Calu3 (cell line): ENCODE measurements at regions not wholly inside any gene's neighbourhood (a gene's known extent, or its start where the extent isn't known, plus 50 kb on each side); places are given as distances from the start of the nearest gene placed in this dataset.

Source experiments
- BruUV-seq: library from RNA; stranded (reverse); fragments of 400-500 nt; replicated peaks from 2 replicates; lab custom pipeline; 2021; lab: Mats Ljungman, UMichigan
- CTCF ChIA-PET: fragments of 300-600 bp; sonication (Branson Sonifier 250); formaldehyde crosslinking; loops from one replicate; lab custom pipeline; 2022; ENCODE audit warnings: antibody characterized with exemption; lab: Charles Lee
- DNase-seq: peaks from one replicate; pipeline ENCODE4 v3.0.0; 2022
- H3K27ac Mint-ChIP-seq: one replicate; pipeline ENCODE4 v1.8.0; 2022; ENCODE audit warnings: mixed read lengths; ENCODE audit not compliant: unreplicated experiment
- H3K27me3 Mint-ChIP-seq: one replicate; pipeline ENCODE4 v1.8.0; 2022; ENCODE audit warnings: mixed read lengths; ENCODE audit not compliant: unreplicated experiment
- H3K36me3 Mint-ChIP-seq: one replicate; pipeline ENCODE4 v1.8.0; 2022; ENCODE audit warnings: mild to moderate bottlenecking, moderate library complexity, mixed read lengths; ENCODE audit not compliant: insufficient read depth, unreplicated experiment
- H3K4me1 Mint-ChIP-seq: one replicate; pipeline ENCODE4 v1.8.0; 2022; ENCODE audit warnings: mild to moderate bottlenecking, low read depth, mixed read lengths; ENCODE audit not compliant: unreplicated experiment
- H3K4me3 Mint-ChIP-seq: one replicate; pipeline ENCODE4 v1.8.0; 2022; ENCODE audit warnings: mild to moderate bottlenecking, low read depth, moderate library complexity, mixed read lengths; ENCODE audit not compliant: unreplicated experiment
- H3K9me3 Mint-ChIP-seq: one replicate; pipeline ENCODE4 v1.8.0; 2022; ENCODE audit warnings: low read depth, mixed read lengths; ENCODE audit not compliant: unreplicated experiment
- intact Hi-C: fragments of 100-400 bp; cut with micrococcal nuclease; formaldehyde crosslinking; loops from one replicate; pipeline ENCODE4 v1.10.0; 2022; ENCODE audit not compliant: unreplicated experiment
- TF ChIP-seq, protein P1 (sequence below): fragments of 200-600 bp; IDR thresholded peaks from one replicate; pipeline ENCODE4 v1.8.0; 2022; ENCODE audit warnings: antibody characterized with exemption; ENCODE audit not compliant: unreplicated experiment

DNA sequence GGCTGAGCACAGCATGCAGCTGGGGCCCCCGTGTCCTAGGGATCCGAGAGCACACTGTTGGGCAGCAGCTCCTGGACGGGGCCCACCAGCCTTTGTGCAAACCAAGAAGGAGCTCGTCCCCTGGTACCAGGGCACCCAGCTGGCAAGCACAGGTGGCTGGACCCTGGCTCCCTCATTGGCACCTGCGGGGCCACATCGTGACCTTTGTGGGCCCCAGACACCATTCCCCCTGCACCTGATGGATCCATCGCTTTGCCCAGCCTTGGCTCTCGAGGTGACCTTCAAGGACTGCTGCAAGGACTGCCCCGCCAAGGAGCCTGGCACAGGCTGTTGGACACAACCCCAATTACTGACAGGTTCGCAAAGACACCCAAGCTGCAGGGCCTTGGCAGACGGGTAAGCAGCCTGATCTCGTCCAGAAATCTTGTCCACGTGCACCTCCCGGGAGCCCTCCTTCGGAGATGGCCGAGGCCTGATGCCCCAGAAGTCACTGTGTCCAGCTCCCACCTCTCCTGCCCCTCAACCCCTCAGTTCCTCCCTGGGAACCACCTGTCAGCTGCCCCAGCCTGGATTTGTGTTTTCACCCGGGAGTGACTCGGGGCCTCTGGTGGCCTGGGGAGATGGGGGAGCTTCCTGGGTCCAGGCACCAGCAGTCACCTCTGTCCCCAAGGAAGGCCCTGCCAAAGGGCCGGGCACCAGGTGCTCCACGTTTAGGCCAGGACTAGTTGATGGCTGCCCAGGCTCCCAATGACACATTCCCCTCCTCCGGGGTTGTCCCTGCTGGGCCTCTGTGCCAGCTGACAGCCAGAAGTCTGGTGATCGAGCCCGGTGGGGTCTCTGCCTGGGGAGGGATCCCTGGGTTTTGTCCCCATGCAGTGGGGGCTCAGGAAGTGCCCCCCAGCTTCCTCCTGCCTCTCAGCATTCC, 137.1 kb upstream of the PPP1R26 start:
- Mint-ChIP-seq H3K9me3 (no peaks in the 10 kb centered on the region), H3K27ac (no peak overlapping the region), H3K36me3 (no peaks in the 10 kb centered on the region), H3K4me3 (no peak overlapping the region), H3K27me3 (peaks cover 32% of the 10 kb centered on the region), H3K4me1 (no peaks in the 10 kb centered on the region)
- DNase-seq, result no peak
- BruUV-seq, result no TSS peak
- intact Hi-C loops, result no loop called here
- CTCF ChIA-PET, result no interaction called here
- TF ChIP-seq, protein P1, sequence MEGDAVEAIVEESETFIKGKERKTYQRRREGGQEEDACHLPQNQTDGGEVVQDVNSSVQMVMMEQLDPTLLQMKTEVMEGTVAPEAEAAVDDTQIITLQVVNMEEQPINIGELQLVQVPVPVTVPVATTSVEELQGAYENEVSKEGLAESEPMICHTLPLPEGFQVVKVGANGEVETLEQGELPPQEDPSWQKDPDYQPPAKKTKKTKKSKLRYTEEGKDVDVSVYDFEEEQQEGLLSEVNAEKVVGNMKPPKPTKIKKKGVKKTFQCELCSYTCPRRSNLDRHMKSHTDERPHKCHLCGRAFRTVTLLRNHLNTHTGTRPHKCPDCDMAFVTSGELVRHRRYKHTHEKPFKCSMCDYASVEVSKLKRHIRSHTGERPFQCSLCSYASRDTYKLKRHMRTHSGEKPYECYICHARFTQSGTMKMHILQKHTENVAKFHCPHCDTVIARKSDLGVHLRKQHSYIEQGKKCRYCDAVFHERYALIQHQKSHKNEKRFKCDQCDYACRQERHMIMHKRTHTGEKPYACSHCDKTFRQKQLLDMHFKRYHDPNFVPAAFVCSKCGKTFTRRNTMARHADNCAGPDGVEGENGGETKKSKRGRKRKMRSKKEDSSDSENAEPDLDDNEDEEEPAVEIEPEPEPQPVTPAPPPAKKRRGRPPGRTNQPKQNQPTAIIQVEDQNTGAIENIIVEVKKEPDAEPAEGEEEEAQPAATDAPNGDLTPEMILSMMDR, result no peak

DNA sequence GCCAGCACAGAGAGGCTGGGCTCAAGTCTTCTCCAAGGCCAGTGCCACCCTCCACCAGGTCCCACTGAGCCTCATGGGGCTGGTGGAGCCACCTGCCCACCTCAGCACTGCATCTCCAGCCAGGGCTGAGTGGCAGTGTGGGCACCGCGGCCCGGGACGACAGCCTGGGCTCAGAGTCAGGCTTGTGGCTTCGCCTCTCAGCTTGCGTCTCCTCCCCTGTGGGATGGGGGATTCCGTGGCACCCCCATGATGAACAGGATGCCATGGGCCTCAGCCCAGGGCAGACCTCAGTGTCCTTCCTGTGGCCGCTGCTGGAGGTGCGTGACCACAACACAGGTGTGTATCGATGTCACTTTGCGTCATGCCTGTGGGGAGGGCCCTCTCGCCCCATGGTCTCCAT, 136.4 kb upstream of the PPP1R26 start:
- intact Hi-C loops, result no loop called here

DNA sequence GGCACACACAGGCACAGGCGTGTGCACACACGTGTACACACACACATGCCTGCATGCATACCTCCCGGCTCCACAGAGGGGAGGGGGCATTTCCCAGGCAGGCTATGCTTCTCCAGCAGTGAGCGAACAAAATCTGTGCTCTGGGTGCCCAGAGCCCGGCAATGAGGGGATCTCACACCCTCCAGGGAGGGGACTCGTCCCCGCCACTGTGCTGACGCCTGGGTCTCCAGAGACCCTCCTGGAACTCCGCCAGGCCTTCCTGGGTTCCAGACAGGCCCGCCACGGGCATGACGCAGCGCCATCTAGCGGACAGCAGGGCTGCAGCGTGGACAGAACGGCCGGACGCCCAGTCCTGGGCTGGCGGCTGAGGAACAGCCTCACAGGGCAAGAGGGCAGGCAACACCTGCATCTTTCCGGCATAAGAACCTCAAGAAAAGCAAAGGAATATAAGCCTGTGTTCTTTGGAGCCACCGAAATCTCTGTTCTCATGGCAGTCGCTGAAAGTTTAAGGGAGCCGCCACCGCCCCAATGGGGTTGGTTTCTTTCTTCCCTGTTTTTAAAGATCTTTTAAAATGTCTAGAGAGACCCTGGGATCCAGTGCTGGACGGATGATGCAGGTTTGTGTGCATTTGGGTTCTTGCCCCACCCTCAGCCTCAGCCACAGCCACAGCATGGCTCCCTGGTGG, 135.6 kb upstream of the PPP1R26 start:
- peaks cover 37% of the 10 kb centered on the region for H3K27me3 Mint-ChIP-seq
- BruUV-seq, result no TSS peak
- no peaks in the 10 kb centered on the region for H3K36me3 Mint-ChIP-seq
- CTCF ChIA-PET, result no interaction called here
- TF ChIP-seq, protein P1, result peak; percentile 56
- peak; percentile 59 for DNase-seq
- no peak overlapping the region for H3K4me3 Mint-ChIP-seq
- H3K4me1 Mint-ChIP-seq, result no peaks in the 10 kb centered on the region
- no peak overlapping the region for H3K27ac Mint-ChIP-seq
- intact Hi-C loops, result loop anchor here (2.0 kb wide), 1 partner anchor 257 kb away; the partner anchor contains the start of gene OLFM1
- H3K9me3 Mint-ChIP-seq, result no peaks in the 10 kb centered on the region

More for the DNA sequence above, 136.4 kb upstream of the PPP1R26 start:
- Mint-ChIP-seq H3K27me3 (peaks cover 34% of the 10 kb centered on the region), H3K9me3 (no peaks in the 10 kb centered on the region), H3K4me3 (no peak overlapping the region), H3K36me3 (no peaks in the 10 kb centered on the region), H3K4me1 (no peaks in the 10 kb centered on the region), H3K27ac (no peak overlapping the region)
- CTCF ChIA-PET, result no interaction called here
- BruUV-seq, result no TSS peak
- TF ChIP-seq, protein P1, result no peak
- DNase-seq, result no peak

DNA sequence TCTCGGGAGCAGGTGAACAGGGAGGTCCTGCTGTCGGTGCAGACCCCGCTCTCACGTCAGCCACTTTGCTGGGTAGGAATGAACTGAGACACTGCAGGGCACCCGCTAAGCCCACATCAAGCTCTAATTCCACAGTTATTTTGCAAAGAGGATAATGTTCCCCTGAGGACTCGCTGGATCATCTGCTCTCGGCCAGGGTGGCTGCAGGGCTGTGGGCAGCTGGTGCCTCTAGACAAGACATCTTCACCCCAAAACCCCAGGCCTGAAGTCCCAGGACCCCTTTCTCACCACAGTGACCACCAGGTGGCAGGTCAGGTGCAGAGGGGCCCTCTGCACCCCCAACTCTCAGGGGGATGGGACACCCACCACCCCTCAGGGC, 135.1 kb upstream of the PPP1R26 start:
- TF ChIP-seq, protein P1, result no peak
- no peaks in the 10 kb centered on the region for H3K9me3 Mint-ChIP-seq
- no peak overlapping the region for H3K4me3 Mint-ChIP-seq
- no peak for DNase-seq
- intact Hi-C loops, result loop anchor here (2.0 kb wide), 1 partner anchor 258 kb away; the partner anchor contains the start of gene OLFM1
- peaks cover 38% of the 10 kb centered on the region for H3K27me3 Mint-ChIP-seq
- no peaks in the 10 kb centered on the region for H3K4me1 Mint-ChIP-seq
- CTCF ChIA-PET, result no interaction called here
- H3K36me3 Mint-ChIP-seq, result no peaks in the 10 kb centered on the region
- no peak overlapping the region for H3K27ac Mint-ChIP-seq
- no TSS peak for BruUV-seq
